Activated CD4-positive, alpha-beta T cell treated with anti-CD3 and anti-CD28 coated beads, Interleukin-2, Interleukin-4, amounts not matched to agents 100 ng/mL and 50 ng/mL, durations not matched to agents 16 hours and 8 hours (primary cell): ENCODE measurements at regions not wholly inside any gene's neighbourhood (a gene's known extent, or its start where the extent isn't known, plus 50 kb on each side); places are given as distances from the start of the nearest gene placed in this dataset.

Experiments
- DNase-seq: peaks from one replicate; pipeline ENCODE4 v3.0.0-alpha.2; 2020; ENCODE audit warnings: low spot score

DNA sequence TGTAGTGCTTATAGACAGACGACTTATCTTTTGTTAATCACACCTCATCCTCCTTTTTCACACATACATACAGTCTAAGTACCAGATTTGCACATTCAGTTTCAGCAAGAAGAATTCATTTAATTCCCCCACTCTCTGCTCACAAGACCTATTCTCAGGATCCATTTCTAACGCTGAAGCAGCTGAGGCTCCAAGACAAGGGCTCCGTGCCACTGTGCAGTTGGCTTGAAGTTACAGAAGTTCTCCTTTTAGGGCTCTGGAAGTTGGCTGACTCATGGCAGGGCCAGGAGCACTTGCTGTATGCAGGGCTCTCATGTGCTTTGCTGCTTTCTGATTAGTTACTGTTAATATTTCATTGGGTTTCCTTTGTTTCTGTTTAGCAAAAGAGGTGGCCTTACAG lies 1566.9 kb upstream of the TMEM132C start:
- DNase-seq = no peak

DNA sequence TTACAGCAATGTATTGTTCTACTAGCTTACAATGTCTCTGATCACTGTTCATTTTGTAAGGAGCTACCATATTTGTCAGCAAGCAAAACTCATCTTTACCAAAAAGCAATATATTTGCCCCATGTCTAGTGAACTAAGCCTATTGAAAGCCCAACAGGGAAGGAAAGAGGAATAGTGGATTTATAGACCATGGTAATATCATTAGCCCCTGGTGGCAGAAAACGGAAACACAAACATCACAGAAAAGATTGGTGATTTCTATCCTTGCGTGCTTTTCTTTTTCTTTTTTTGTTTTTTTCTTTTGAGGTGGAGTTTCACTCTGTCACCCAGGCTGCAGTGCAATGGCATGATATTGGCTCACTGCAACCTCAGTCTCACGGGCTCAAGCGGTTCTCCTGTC lies 1562.4 kb upstream of the TMEM132C start:
- no peak for DNase-seq

DNA sequence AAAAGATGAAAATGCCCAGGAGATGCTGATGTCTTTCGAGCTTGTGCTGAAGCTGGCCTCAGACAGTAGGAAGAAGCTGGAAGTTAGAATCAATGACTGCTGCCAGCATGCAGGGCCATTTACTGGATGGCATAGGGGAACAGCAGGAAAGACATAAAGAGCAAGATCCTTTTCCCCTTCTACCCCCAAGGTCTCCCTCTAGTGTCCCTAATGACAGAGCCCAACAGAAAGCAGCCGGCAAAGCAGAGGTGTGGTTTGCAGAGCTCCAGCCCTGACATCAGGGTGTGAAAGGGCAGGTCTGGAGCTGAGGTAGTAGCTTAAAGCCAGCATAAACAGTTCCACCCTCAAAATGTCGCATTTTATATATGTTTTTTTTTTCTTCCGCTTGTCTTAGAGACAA lies 1560.7 kb upstream of the TMEM132C start:
- DNase-seq = no peak

DNA sequence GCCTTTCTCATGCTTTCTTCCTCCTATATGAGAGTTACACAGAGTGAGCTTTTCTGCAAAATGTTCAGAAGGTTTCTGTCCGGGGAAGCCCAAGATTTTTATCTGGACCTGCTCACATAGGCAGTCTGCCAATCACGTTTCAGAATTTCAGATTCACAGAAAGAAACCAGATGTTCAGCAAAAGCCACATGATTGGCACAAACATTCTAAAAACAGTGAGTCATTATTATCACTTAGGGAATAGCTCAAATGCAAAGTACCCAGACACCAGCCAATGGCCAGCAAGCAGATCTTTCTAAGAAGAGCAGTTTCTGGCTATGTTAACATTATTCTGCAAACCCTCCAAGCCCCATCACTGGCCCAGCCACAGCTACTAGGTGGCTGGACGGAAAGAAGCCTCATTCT lies 1558.5 kb upstream of the TMEM132C start:
- peak; percentile 7 for DNase-seq

GRCh38 chr12:126718365-126718764 lies 1548.6 kb upstream of the TMEM132C start:
- no peak for DNase-seq

DNA sequence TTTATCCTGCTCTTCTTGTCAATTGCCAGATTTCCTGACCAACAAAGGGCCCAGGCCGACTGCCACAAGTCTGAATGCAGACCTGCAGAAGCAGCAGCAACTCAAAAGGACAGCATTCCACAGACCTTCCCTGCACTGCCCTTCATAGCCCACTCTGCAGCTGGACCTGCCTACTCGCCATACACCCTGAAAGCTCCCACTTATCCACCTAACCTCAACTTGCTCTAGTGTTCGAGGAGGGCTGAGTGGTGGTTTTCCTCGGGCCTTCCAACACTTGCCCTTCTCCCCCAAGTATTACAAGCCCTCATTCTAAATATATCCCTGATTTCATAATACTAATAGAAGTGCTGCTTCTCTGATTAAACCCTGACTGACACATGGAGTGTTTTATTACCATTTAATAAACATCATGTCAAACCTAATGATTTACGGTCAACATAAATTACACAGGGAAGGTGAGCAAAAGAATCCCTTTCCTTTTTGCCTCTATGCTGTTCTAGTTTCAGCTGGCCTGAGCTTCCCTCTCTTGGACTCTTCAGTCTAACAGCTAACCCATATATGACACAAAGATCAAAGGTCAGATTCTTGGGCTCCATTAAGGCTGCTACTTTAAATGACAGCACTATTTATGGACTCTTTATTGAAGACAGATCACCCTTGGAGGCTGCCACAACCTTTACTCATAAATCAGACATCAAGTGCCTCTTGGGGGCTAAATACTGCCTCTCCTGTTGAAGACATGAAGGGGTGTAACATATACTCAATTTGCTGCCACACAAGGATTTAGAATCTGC lies 1546.9 kb upstream of the TMEM132C start:
- DNase-seq = no peak

GRCh38 chr12:126726481-126727217 lies 1540.3 kb upstream of the TMEM132C start:
- DNase-seq = no peak

- DNase-seq = no peak
Observed at GRCh38 chr12:126727218-126728075, 1539.5 kb upstream of the TMEM132C start.

- DNase-seq = no peak
Observed at GRCh38 chr12:126734296-126734695, 1532.7 kb upstream of the TMEM132C start.

DNA sequence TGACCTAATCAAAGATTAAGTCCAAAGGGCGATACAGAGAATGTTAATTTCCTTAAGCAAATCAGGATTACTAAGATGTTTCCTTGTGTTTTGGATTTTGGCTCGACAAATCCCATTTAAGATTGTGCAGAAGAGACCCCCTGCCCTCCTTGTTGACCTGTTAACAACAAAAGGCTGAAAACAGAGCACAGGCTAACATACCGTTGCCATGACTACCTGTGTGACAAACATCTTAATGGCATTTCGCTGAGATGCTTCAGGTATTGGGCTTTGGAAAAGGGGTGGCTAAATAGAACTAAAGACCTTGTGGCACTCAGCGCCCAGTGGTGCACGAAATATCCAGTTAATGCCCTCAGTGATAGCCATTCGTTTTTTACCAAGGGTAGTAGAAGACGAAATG lies 1532.3 kb upstream of the TMEM132C start:
- no peak for DNase-seq

- no peak for DNase-seq
Observed at GRCh38 chr12:126741536-126742240, 1525.3 kb upstream of the TMEM132C start.

DNA sequence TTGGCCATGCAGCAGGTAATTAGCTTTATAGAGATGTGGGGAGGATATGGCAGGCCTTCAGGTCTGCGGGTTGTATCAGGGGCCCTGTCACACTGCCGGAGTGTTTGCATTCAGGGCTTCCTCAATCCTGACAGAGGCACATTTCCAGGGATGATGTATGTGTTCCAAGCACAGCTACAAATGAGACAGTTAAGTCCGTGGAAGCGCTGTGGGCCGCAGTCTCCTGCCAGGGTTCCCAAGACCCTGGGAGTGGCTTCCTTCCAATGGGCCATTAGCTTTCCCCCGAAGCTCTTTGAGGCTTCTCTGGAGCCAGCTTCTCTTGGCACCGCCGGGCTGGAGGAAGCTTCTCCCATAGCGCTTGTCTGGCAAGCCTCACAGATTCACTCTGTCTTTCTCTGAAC lies 1524.7 kb upstream of the TMEM132C start:
- no peak for DNase-seq

DNA sequence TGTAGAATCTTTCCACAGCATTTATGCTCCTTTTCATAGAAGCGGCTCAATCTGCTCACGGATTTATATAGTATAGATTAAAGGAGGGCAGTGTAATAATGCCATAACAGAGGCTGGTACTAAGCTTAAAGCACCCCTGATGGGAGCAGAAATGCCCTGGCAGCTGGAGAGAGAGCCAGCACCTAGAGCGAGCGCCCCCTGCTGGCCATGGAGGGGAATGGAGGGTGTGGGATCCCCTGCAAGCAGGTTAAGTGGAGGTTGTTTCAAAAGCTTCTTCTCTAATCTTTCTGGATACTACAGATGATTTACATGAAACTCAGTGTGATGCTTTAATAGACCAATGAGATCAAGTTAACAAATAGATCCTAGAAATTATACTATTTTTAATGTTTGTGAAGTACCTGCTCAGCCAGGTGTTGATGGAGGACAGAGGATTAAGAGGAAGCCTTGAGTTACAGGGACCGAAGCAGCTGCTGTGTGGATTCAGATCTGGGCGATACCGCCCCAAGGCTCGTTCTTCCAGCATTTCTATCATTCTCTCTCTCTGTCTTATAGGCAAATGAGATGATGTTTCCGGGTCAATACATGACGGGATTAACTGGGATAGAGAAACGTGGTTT lies 1519.3 kb upstream of the TMEM132C start:
- peak; percentile 52 for DNase-seq

GRCh38 chr12:126752021-126752420 lies 1514.9 kb upstream of the TMEM132C start:
- no peak for DNase-seq

DNA sequence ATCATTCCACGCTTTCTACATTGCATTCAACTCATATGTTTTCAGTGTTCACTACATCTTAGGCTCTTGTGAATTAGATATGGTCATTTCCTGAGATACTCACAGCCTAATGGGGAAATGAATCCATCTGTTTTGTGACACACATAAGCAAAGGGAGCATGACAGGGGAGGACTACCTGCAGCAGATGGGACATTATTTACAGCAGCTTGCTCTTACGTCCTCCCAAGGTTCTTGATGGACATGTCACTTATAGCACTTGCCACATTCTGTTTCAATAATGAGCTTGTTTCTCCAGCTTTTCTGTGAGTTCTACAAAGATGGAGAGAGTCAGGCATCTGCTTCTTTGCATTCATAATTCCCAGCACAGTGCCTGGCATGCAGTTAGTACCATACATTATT lies 1509.6 kb upstream of the TMEM132C start:
- DNase-seq = no peak

GRCh38 chr12:126760092-126760491 lies 1506.9 kb upstream of the TMEM132C start:
- DNase-seq = no peak

DNA sequence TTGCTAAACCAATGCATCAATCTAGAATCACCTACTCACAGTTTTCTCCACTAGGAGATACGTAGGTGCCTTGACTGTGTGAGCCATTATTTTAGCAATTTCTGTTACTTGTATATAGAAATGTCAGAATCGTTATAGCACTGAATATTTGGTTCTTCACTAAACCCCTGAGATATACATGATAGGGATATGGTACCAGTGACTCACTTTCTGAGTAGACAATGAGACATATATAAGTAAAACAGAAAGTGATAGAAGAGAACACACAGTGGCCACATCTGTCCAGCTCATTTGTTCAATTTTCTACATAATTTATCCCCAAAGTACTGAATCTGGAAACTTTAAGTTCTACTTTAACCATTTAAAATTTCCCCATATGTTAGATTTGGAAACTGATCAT lies 1505.5 kb upstream of the TMEM132C start:
- peak; percentile 6 for DNase-seq

GRCh38 chr12:126762150-126762549 lies 1504.8 kb upstream of the TMEM132C start:
- no peak for DNase-seq

- DNase-seq = no peak
Observed at GRCh38 chr12:126763359-126763758, 1503.6 kb upstream of the TMEM132C start.

GRCh38 chr12:126767334-126767733 lies 1499.6 kb upstream of the TMEM132C start:
- no peak for DNase-seq

DNA sequence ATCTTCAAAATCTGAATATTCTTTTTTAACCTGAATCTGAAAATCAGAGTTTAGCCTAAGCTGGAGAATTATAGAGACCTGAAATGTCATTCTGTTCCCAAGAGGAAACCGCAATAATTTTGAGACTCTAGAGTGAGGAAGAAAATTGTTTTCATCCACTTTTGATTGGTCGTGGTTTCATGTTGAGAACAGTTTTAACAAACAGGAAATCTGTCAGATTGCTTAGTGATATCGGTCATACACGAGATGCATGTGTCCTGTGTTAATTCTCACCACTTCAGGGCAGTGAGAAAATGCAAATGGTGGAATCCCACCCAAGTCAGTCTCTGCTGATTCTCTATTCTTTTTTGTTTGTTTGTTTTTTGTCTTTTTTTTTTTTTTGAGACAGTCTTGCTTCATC lies 1498.5 kb upstream of the TMEM132C start:
- peak; percentile 64 for DNase-seq

GRCh38 chr12:126770188-126770587 lies 1496.8 kb upstream of the TMEM132C start:
- DNase-seq = no peak
